ENCODE measurements at regions not wholly inside any gene's neighbourhood (a gene's known extent, or its start where the extent isn't known, plus 50 kb on each side); places are given as distances from the start of the nearest gene placed in this dataset.

DNA sequence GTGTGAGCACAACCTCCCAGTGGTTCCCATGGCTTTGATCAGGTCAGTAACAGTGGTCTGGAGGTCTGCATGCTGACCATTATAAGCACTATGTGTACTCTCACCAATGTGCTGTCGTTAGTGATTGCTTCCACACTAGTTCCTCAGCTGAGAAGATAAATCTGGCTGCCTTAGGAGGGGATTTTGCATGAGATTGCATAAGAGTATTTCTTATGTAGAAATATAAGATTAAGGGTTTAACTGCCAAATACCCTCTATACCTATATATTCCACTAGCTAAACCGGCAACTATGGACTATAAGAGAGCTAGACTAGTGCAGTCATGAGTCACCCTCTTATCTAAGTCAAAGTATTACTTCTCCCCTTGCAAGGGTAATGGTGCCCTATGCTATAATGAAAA, 580.2 kb downstream of the CDH11 start:
- DNase-seq (ENCODE audit: low read depth), result no peak

DNA sequence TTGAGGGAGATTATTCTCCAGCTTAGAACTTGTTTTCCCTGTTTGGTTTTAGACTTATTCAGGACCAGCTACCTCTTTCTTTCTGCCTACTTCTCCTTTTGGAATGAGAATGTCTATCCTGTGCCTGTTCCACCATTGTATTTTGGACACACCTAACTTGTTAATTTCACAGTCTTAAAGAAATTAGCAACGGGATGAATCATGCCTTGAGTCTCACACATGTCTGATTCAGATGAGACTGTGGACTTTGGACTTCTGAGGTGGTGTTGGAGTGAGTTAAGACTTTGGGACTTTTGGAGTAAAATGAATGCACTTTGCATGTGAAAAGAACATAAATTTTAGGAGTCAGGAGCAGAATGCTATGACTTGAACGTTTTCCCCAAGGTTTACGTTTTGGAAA, 581.4 kb downstream of the CDH11 start:
- no peak for DNase-seq (ENCODE audit: low read depth)

DNA sequence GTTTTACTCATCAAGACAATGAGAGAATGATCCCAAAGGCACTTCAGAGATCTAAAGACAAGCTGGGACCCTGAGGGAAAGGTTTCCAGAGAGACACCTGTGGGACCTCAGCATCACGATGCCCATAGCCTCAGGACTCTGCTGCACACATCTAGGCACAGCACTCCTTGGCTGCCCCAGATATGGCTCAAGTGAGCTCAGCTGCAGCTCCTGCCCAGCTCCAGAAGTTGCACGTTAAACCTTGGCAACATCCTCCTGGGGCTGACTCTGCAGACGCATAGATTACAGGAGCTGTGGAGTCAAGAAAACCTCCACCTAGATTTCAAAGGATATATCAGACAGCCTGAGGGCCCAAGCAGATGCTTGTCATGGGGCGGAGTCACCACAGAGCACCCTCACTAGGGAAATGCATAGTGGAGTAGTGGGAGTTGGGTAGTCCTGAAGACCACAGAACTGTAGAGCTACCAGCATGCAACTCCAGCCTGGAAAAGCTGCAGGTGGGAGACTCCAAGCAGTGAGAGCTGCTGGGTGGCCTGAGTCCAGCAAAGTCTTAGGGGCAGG, 582.0 kb downstream of the CDH11 start:
- no peak for DNase-seq (ENCODE audit: low read depth)

DNA sequence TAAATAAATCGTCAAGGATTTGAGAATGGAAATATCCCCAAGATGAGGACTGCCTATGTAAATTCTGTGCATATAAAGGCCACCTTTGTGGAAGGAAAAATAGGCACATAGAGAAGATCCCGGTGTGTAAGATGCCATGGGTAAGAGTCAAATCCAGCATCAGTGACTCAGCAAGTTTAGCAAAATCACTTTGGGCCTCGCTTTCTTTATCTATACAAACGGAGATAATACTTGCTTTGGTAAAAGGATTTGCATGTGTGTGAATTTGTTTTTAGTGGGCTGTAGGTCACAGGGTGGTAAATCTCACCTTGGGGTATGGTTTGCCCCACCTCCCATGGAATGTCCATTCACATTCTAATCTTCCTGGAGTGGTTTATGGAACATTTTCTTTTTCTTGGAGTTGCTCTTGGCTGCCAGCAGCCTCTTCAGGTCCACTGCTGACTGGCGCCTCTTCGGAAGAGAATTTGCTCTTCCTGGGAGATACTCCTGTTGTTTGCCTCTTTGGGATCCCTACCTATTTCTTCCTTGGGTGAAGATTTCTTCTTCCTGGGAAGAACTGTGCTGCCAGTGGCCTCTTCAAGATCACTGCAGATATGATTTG, 587.6 kb downstream of the CDH11 start:
- no peak for DNase-seq (ENCODE audit: low read depth)

DNA sequence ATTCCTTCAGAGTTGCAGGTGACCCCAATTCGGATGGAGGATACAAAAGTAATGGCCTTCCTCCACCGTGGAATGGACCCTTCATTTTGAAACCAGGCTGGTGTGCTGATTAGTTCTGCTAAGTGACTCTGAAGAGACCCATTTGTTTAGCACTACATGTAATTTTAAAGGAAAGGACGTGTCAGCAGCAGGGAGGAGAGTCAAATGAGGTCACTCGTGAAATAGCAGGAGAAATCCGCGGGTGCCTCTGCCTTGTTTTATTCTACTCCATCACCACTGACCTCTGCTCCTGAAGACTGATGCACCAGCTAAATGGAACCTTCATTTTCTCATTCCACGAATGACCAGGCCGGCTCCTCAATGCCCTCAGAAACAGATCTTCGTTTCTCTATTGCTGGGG, 589.2 kb downstream of the CDH11 start:
- no peak for DNase-seq (ENCODE audit: low read depth)

DNA sequence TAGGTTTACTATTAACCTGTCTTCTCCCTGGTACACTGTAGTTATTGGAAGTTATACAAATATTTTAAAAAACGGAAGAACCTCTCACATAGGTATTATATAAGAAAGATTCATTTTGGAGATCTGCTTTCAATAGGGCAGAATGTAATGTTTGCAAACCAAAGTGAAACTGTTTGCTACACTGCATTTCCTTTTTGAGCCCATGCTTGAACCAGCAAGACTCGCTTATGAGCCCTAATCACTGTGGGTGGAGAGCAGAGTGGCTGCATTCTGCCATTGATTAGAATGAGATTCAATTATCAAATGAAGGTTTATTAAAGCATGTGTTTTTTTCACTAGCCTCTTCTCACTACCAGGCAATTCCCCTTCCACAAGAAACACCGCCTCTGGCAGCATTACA, 589.7 kb downstream of the CDH11 start:
- DNase-seq (ENCODE audit: low read depth), result no peak

DNA sequence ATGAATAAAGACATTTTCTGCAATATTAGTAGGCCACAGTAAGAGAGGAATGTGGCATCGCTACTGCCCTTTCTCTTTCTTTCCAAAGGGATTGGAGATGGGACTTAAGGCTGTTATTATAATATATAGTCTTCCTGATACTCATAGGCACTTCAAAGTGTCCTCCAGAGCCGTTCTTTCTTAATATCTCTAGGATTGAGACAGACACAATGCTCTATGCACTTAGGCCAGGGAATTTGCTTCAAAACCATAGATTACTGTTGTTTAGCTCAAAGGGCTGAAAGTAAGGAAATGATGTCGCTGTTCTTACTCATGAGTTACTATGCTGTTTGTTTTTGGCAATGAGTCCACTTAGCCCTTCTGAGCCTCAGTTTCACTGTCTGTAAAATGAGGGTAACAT, 590.5 kb downstream of the CDH11 start:
- DNase-seq (ENCODE audit: low read depth), result no peak

DNA sequence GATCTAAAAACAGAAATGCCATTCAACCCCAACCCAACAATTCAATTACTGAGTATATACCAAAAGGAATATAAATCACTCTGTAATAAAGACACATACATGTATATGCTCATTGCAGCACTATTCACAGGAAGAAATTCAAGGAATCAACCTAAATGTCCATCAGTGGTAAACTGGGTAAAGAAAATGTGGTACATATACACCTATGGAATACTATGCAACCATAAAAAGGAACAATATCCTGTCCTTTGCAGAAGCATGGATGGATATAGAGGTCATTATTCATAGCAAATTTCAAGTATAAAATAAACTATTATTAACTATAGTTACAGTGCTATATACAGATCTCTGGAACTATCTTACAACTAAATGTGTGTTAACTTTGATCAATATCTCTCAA, 599.3 kb downstream of the CDH11 start:
- DNase-seq (ENCODE audit: low read depth), result no peak

DNA sequence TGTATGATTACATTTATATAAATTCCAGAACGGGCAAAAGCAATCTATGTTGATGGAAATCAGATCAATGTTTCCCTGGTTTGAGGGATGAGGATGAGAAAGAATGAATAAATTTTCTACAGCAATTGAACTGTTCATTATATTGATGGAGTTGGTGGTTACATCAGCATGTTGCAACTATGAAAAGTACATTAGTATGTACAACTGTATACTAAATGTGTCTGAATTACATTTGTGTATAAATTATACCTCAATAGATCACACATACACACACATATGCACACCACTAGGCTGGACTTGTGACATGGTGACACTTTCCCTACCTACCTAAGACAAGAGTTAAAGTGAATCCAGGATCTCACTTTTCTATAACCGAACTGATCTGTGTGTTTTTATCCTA, 608.0 kb downstream of the CDH11 start:
- DNase-seq (ENCODE audit: low read depth), result no peak

DNA sequence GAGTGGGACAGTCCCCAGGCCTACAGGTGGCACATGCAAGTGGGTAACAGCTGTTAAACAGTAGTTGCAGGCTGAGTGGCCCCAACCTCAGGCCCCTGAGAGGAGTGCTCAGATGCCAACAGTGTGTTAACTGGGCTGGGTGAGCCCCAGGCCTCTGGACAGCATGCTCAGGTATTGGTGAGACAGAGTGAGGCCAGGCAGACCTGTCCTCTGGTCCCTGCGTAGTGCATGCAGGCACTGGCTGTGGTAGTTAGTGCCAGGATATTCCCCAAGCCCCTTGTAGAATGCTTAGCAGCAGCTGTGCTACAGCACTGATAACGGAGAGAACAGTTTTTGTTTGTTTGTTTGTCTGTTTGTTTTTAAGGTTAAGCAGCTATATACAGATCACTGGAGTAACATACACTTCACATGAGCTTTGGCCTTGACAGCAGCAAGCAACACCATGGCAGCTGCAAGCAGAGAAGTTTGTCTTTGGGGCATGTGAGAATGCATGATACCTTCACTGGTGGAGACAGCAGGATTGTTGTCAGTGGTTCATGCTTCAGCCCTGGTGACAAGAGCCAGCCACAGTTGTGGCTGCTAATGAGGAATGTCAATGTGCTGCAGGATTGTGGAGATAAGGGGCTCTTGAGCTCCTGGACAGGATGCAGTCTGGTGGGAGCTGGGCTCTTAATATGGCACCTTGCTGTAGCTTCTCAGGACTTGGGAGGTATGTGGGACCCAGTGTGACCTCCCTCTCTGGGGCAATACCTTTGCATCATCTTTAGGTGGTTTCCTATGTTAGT, 614.4 kb downstream of the CDH11 start:
- DNase-seq (ENCODE audit: low read depth), result no peak

DNA sequence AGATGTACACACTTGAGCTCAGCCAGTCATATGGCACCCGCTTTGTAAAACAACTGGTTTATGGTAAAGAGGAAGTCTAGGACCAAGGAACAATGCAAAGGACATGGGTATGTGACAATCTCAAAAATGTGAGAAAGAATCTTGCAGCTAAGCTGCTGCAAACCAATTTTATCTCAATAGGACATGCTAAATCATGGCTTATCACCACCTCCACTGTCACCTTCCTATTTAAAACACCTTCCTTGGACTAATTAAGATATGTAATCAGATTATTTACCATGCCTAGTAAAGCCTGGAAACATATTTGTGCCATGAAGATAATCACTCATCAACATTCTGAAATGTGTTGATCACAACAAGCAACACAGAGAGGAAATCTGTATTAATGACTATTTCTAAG, 622.7 kb downstream of the CDH11 start:
- DNase-seq (ENCODE audit: low read depth), result no peak

DNA sequence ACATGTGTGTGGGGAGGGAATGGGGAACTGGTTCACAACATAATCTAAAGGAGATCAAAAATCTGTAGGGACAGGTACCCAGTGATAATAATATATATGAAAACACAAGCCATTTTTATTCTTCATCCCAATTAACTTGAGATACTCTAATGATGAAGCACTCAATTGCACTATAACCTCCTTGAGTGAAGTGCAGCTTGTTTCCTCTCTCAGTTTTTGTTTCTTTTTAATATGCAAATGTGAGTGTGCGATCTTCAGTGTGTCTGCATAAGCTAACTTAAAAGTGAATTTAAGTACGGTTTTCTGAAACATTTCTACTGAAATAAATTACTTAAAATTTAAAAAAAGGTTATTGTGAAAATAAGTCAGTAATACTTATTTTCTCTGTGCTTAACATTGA, 623.5 kb downstream of the CDH11 start:
- DNase-seq (ENCODE audit: low read depth), result no peak

DNA sequence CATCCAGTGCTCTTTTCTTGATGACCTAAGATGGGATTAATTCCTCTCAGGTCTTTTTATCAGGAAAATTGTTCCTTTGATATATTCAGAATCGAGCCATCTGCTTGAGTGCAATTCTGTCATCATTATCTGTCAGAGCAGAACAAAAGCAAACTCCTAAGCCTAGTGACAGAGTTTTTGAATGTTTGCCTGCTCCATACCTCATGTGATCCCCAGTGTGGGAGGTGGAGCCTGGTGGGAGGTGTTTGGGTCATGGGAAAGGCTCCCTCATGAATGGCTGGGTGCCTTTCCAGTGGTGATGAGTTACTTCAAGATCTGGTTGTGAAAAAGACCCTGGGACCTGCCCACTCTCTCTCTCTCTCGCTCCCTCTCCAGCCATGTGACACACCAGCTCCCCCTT, 628.2 kb downstream of the CDH11 start:
- DNase-seq (ENCODE audit: low read depth), result no peak

DNA sequence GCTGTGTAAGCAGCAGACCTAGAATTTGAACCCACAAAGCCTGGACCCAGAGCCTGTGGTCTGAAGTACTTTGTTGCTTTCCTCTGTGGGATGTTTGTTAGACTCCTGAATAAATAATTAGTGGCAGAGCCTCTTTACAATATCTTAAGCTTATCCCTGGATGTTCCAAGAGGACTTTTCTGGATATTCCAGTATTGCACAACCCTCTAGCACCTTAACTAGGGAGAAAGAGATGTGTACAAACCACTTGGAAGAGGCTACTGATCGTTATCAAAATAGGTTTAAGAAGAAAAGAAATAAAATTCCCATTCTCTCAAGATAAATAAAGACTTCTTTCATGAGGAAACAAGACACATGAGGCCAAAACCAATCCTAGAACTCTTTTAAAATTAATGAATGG, 632.4 kb downstream of the CDH11 start:
- DNase-seq (ENCODE audit: low read depth), result no peak

DNA sequence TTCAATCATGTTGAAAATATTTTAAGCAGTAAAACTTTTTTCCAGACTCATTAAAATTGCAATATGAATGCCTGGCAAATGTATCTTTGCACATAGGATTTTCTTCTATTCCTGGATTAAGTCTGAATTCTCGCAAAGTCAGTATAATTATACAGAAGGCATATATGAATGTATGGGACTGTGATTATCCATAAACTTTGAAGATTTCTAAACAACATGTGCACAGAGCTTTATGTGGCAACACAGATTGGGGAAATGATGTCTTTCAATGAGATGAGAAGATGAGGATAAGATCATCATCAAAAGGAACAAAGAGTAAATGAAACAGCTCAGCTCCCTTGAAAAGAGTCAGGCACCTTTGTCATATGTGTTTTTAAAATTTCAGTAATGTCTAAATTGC, 635.3 kb downstream of the CDH11 start:
- DNase-seq (ENCODE audit: low read depth), result no peak

DNA sequence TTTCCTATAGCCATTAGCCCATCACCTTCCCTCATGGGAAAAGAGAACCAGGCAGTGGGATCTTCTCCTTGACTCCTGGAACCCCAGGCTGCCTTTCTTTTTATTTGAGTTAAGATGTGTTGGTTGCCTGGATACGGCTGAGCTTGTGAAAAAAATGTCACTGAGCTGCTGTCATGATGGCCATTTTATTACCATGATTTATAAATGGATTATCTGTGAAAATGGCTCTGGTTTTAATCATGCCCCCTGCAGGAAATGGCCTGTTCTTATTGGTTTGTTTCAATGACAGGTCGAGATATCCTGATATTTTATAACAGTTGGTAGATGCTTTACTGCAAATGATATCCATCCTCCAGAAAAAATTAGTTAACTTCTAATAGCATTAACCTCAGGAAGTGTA, 640.4 kb downstream of the CDH11 start:
- no peak for DNase-seq (ENCODE audit: low read depth)

DNA sequence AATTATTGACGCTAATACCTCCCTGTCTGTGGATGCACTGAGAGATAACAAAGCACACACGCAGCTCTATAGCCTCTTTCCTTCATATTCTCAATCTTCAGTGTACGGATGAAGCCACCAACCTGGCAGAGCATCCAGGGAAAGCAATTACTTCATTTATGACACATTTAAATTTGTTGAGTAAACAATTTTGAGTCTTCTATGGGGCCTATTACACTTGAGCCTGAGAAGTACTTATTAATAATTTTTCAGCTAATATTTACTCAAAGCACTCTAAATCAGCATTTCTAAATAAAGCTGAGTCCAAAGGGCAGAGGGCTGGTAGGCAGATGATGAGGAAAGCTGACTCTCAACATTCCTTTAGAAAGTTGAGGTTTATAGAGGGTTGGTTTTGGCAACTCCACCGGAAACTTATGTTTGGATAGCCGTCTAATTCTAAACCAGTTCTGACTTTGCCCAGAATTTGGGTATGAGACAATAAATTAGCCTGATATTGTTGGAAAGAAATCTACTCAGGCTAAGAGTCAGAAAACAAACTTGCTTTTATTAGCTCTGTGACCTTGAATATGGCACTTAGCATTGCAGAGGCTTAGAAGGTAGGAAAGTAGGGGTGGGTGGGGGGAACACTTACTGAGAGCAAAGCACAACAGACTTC, 643.5 kb downstream of the CDH11 start:
- DNase-seq (ENCODE audit: low read depth), result peak; percentile 83

DNA sequence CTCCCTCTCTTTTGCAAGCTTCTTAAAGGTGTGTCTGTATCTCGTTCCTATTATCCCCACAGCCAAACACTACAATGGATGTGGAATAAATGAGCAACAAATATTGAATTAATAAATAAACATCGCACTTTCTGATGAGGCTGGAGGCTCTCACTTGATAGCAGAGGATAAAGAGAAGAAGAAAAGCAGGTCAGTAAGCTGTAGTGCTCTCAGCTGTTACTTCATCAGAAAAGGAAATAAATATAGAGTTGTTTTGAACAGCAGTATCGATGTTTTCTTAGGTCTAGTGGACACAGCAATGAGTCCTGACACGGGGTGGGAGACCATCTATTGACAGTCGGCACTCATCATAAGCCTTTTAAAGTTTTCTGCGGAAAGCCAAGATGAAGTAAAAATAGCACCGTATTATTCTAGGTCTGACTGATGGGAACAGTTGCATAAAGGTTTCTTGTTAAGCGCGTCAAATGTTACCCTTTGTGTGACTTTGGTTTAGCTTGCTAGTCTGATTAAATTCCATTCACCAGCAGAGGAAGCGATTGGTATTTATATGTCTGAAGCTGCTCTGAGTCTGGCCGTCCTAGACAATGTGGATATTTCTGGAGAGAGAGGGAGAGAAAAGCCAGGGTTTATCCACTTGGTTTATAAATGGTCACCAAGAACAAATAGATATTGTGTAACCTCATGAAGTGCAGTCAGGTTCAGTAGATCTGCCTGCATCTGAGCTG, 646.1 kb downstream of the CDH11 start:
- DNase-seq (ENCODE audit: low read depth), result no peak

DNA sequence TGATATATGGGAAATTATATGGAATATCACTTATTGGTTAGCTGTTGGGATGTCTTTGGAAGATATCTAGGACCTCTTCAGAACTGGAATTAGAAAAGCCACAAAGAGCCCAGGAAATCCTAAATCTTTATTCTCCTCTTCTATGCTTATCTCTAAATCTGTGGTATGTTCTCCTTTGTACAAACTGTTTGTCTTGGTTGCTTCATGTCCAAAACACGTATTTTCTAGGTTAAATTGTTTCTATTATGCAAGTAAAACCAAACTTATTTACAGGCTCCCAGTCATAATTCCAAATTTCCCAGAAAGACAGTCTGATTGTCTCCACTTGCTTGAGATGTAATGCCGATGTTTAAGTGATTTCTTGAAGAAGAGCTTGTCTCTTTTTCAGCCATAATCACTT, 650.9 kb downstream of the CDH11 start:
- DNase-seq (ENCODE audit: low read depth), result no peak

DNA sequence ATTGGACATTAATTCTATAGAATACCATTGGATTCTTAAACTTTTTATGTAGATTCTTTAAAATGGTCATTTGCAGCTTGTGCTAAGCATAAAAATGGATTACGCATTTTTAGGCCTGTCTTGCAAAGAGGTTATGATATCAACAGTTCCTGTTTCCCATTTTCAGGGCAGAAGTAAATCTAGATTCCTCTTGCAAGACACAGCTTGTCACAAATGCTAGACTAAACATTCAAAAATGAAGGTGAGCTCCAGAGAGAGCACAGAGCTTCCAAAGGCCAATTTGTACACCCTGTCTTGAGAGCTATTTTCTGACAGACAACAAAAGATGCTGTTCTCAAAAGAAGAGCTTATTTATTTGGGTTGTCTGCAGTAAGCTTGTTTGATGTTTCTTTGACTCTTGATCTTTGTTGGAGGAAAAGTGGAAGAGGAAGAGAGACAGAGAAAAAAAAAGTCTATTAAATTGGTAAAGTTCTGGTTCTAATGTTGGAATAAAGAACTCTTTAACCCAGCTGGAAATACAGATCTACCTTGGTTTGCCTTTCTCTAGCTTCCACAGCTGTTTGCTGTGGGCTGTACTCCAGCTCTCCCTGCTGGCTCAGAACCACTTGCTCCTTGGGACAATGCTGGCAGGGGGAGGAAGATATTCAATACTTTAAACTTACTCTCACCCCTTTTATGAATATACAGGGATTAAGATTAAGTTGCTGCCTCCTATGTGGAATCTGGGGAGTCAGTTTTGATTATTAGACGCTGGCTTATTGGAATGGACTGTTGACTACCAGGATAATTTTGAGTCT, 651.8 kb downstream of the CDH11 start:
- DNase-seq (ENCODE audit: low read depth), result no peak

DNA sequence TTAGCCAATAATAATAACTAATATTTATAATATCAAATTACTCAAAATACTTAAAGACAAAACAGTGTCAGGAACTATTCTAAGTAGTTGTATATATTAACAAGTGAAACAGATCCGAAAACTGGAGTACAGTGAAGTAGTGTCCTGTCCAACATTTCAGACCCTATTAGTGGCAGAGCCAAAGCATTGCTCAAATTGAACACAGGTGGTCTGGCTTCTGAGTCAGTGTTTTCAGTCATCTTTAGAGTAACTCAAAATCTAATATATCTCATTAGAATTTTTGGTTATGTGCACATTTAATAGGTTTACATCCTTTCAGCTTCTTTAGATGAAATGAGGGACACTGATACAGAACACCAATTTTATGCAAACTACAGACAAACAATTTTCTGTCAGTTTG, 652.5 kb downstream of the CDH11 start:
- DNase-seq (ENCODE audit: low read depth), result no peak
